ENCODE measurements at regions not wholly inside any gene's neighbourhood (a gene's known extent, or its start where the extent isn't known, plus 50 kb on each side); places are given as distances from the start of the nearest gene placed in this dataset.

- H3K4me3 ChIP-seq: no peak overlapping the region
- H3K27me3 ChIP-seq (replicated peaks in 1 of 7): peaks cover 0 to 28% (median 0%) of the 10 kb centered on the region in 7 donors
- no peaks in the 10 kb centered on the region for H3K4me1 ChIP-seq
- TF ChIP-seq POLR2A (IDR thresholded peaks at IDR 0.05): no peak
- no peak for TF ChIP-seq POLR2AphosphoS5 (IDR thresholded peaks at IDR 0.05)
- TF ChIP-seq, protein P1, sequence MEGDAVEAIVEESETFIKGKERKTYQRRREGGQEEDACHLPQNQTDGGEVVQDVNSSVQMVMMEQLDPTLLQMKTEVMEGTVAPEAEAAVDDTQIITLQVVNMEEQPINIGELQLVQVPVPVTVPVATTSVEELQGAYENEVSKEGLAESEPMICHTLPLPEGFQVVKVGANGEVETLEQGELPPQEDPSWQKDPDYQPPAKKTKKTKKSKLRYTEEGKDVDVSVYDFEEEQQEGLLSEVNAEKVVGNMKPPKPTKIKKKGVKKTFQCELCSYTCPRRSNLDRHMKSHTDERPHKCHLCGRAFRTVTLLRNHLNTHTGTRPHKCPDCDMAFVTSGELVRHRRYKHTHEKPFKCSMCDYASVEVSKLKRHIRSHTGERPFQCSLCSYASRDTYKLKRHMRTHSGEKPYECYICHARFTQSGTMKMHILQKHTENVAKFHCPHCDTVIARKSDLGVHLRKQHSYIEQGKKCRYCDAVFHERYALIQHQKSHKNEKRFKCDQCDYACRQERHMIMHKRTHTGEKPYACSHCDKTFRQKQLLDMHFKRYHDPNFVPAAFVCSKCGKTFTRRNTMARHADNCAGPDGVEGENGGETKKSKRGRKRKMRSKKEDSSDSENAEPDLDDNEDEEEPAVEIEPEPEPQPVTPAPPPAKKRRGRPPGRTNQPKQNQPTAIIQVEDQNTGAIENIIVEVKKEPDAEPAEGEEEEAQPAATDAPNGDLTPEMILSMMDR (IDR thresholded peaks at IDR 0.05 in 8 of 11, conservative IDR thresholded peaks at IDR 0.05 in 3 of 11): no peak
- WGBS, 5 donors: 76 to 81% (median 77%) methylated on average over 16 to 17 of the region's 17 CpGs
- intact Hi-C loops (cut with DNase I; ENCODE audit: low total_unique reads): loop anchor here (10.0 kb wide), 1 partner anchor 698 kb away; no protein-coding TSS in a partner anchor
- H3K9me3 ChIP-seq: peaks cover 0 to 4% (median 0%) of the 10 kb centered on the region in 8 donors
- DNase-seq: no peak
- no peaks in the 10 kb centered on the region for H3K36me3 ChIP-seq
- no peak overlapping the region for H3K27ac ChIP-seq
These were observed 63.4 kb upstream of the ZNF354B start for GRCh38 chr5:178796165-178796945.

DNA sequence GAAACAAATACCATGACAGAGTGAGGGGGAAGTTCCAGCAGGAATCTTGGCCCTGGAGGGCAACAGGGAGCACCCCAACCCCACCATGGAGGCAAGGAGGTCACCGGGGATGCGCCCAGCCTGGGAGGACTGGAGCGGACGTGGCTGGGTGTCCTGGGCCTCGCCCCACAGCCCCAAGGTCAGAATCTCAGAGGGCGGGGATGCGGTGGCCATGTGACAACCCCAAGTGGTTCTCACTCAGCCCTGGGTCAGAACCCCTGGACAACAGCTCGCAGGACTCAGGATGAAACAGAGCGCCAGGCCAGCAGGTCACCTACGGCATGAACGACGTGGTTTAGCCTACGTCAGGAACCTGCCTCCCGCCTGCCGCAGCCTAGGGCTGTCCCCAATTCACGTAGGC is 64.0 kb upstream of the ZNF354A start:
- Histone ChIP-seq H3K4me1 (no peaks in the 10 kb centered on the region), H3K4me3 (no peak overlapping the region), H3K9me3 (no peaks in the 10 kb centered on the region), H3K27ac (no peak overlapping the region), H3K36me3 (no peaks in the 10 kb centered on the region), H3K27me3 (replicated peaks in 1 of 7) (peaks cover 0 to 16% (median 0%) of the 10 kb centered on the region in 7 donors)
- 81 to 89% (median 86%) methylated on average over 16 of the region's 16 CpGs for WGBS, 5 donors
- no peak for DNase-seq
- TF ChIP-seq, protein P1 (IDR thresholded peaks at IDR 0.05 in 8 of 11, conservative IDR thresholded peaks at IDR 0.05 in 3 of 11): no peak
- TF ChIP-seq POLR2AphosphoS5 (IDR thresholded peaks at IDR 0.05) (no peak), POLR2A (IDR thresholded peaks at IDR 0.05) (no peak)
- intact Hi-C loops (cut with DNase I; ENCODE audit: low total_unique reads): loop anchor here (10.0 kb wide), 1 partner anchor 700 kb away; no protein-coding TSS in a partner anchor

DNA sequence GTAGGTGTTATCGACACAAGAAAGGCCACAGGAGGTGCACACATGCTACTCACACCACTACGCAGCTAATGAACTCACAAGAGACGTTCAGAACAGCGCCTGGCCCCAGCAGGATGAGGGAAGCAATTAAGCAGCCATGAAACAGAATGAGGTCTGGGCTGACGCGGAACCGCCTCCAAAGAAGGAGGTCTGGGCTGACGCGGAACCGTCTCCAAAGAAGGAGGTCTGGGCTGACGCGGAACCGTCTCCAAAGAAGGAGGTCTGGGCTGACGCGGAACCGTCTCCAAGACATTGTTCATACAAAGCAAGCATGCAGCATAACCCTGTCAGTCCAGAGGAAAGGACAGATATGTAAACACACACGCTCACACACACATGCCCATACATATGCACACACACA is 63.2 kb upstream of the ZNF354A start:
- Histone ChIP-seq H3K4me1 (no peaks in the 10 kb centered on the region), H3K27me3 (replicated peaks in 1 of 7) (peaks cover 0 to 16% (median 0%) of the 10 kb centered on the region in 7 donors), H3K36me3 (no peaks in the 10 kb centered on the region), H3K27ac (no peak overlapping the region), H3K9me3 (no peaks in the 10 kb centered on the region), H3K4me3 (no peak overlapping the region)
- 85 to 96% (median 94%) methylated on average over 17 of the region's 17 CpGs for WGBS, 5 donors
- TF ChIP-seq POLR2A (IDR thresholded peaks at IDR 0.05): no peak
- TF ChIP-seq POLR2AphosphoS5 (IDR thresholded peaks at IDR 0.05): no peak
- TF ChIP-seq, protein P1 (IDR thresholded peaks at IDR 0.05 in 8 of 11, conservative IDR thresholded peaks at IDR 0.05 in 3 of 11): no peak
- intact Hi-C loops (cut with DNase I; ENCODE audit: low total_unique reads): loop anchor here (10.0 kb wide), 1 partner anchor 701 kb away; no protein-coding TSS in a partner anchor
- DNase-seq: no peak

- no peak overlapping the region for H3K27ac ChIP-seq
- H3K27me3 ChIP-seq (replicated peaks in 1 of 7): peaks cover 0 to 16% (median 0%) of the 10 kb centered on the region in 7 donors
- DNase-seq: no peak
- no peaks in the 10 kb centered on the region for H3K9me3 ChIP-seq
- no peaks in the 10 kb centered on the region for H3K4me1 ChIP-seq
- intact Hi-C loops (cut with DNase I; ENCODE audit: low total_unique reads): loop anchor here (10.0 kb wide), 1 partner anchor 702 kb away; no protein-coding TSS in a partner anchor
- no peak overlapping the region for H3K4me3 ChIP-seq
- H3K36me3 ChIP-seq: no peaks in the 10 kb centered on the region
- 47 to 68% (median 62%) methylated on average over 12 of the region's 12 CpGs for WGBS, 5 donors
- TF ChIP-seq, protein P1 (IDR thresholded peaks at IDR 0.05 in 8 of 11, conservative IDR thresholded peaks at IDR 0.05 in 3 of 11): peak in 6 of 11 experiments; percentile 34 to 60 (median 42)
- no peak for TF ChIP-seq POLR2AphosphoS5 (IDR thresholded peaks at IDR 0.05)
- TF ChIP-seq POLR2A (IDR thresholded peaks at IDR 0.05): no peak
These were observed 62.7 kb upstream of the ZNF354A start for GRCh38 chr5:178793151-178793550.
